ENCODE measurements at regions not wholly inside any gene's neighbourhood (a gene's known extent, or its start where the extent isn't known, plus 50 kb on each side); places are given as distances from the start of the nearest gene placed in this dataset.
"Not testable (repeated sequence)": the region's sequence is repeated elsewhere in the genome, so short reads cannot be mapped to it uniquely, and the experiment has no call there.

GRCh38 chr1:213324859-213325258 is 273.8 kb downstream of the RPS6KC1 start:
- DNase-seq: no peak

- no peak for DNase-seq
Observed at GRCh38 chr1:213325482-213325881, 274.4 kb downstream of the RPS6KC1 start.

- peak; percentile 30 for DNase-seq
Observed at GRCh38 chr1:213326281-213327016, 275.4 kb downstream of the RPS6KC1 start.

- peak; percentile 95 for DNase-seq
Observed at GRCh38 chr1:213327017-213327667, 276.1 kb downstream of the RPS6KC1 start.

DNA sequence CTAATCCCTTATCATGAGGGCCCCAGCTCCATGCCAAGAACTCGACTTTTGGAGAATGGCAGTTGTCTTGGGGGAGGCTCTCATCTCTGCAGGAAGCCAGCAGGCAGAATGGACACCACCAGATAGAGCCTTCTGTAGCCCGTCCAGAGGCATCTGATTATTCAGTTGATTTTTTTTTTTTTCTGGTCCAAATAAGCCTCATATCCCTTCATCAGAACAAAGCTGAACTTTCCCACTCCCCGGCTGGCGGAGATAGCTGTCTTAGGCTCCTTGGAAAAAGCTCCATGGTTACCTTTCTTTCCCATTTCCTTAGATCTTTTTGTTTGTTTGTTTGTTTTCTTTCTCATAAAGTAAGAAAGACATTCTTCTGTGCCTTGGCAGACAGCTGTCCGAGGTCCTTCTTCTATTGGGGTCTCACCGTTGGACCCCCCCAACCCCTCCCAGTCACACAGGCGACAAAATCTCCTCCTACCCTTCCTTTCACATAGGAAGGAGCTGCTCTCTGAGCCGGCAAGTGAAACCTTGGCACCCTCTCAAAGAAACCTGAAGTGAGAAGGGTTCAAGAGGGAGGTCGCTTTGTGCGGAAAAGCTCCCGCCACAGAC is 278.5 kb downstream of the RPS6KC1 start:
- no peak for DNase-seq

DNA sequence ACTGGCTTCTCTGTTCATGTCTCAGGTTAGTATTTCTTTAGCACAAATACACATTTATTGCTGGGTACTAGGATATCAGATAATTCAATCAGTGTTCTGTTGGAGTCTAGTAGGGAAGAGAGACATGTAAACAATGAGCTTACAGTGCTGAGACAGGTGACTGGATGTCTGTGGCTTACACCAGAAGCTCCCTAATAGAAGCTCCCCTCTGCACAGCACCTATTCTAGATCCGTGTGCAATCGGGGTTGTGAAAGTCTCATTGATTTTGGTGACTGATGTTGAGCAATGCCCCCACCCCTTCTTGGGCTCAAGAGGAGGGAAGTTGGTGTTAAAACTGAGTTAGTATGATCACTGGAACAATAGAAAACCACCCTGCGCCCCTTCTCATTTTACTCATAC is 279.2 kb downstream of the RPS6KC1 start:
- DNase-seq: no peak

GRCh38 chr1:213331631-213332175 is 280.7 kb downstream of the RPS6KC1 start:
- DNase-seq: no peak

DNA sequence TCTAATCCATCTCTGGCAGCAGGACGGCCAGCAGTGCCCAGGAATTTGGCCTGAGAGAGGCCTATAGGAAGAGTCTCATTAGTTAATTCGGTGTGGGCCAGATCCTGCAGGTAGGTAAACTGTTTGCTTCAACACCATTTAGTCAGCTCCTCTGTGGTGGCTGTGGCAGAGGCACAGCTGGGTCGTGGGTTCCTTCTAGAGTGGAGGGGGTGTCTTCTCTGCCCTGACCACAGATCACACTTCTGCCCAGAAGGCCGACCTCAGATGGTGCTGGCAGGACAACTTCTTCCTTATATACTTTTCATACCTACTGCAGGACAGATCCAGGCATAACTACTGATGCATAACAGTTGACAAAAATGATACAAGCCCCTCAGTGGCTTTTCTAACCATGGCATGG is 281.4 kb downstream of the RPS6KC1 start:
- no peak for DNase-seq

DNA sequence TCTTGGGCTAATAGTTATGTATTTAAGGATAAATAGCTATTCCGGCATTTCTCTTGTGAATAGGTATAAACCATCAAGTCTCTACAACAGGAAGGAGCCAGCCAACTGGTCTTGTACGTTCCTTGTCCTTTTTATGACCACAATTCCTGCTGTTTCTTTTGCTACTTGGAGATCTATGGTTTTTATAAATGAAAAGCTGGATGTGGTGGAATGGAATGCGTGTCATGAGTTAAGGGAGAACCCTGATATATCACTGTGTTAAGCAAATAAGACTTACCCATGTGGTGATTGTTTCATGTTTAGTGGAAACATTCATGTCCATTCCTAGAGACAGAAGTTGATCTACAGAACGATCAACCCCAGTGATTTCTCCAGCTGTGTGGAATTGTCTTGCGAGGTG is 282.1 kb downstream of the RPS6KC1 start:
- peak; percentile 15 for DNase-seq

DNA sequence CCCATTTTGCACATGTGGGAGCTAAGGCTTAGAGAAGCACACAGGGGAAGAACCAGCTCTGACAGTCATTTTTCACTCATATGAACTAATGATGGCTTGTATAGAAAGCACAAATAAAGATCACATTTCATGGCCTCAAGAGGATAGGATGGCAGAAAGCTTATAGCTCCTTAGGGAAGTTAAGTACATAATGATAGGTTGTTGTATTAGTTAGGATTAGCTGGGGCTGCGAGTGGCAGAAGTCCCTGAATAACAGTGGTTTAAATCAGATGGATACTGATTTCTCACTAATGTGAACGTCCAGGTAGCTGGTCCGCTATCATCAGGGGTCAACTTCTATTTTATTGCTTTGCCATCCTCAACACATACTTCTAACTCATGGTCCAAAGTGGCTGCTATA is 284.0 kb downstream of the RPS6KC1 start:
- no peak for DNase-seq

DNA sequence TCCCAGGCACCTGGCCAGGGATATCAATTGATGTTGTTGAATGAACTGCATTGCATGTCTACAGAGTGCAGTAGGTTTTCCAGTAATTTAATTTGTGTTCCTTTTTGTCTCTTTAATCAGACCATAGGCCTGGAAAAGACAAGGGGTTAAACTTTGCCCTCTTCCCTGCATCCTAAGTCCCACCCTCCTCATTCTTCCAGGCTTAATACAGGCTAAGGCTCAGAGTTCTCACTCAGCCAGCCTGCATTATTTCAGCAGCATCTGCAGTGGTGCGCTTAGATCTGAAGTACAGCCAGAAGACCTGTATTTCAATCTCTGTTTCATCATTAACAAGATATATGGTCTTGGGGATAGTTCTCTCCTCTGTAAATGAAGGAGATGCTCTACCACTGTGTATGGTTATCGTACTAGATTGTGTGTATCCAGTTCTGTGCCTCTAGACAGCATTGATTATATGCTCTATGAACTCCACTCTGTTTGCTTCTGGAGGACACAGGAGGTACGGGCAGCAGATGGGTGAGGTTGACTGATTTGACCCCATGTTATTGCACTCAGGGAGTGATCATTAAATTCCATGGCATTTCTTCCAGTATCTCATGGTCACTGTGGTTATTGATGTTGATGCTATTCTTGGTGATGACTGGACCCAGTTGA is 286.1 kb downstream of the RPS6KC1 start:
- DNase-seq: no peak

- no peak for DNase-seq
Observed at GRCh38 chr1:213340593-213340992, 289.6 kb downstream of the RPS6KC1 start.

DNA sequence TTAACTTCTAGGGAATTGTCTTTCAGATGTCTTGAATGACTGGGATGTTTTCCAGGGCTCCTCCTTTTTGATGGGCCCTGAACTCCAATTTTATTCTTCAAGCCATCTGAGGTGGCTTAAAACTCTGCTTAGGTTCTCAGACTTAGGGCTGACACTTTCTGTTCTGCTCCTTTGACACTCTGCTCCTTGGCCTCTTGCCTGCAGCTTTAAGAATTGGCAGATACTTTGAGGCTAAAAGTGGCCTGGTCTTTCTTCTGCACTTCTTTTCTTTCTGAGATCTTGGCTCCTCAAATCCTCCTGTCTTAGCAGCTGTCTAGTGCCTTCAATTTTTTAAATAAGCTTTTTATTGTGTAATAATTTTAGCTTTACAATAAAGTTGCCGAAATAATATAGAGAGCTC is 294.6 kb downstream of the RPS6KC1 start:
- DNase-seq: no peak

DNA sequence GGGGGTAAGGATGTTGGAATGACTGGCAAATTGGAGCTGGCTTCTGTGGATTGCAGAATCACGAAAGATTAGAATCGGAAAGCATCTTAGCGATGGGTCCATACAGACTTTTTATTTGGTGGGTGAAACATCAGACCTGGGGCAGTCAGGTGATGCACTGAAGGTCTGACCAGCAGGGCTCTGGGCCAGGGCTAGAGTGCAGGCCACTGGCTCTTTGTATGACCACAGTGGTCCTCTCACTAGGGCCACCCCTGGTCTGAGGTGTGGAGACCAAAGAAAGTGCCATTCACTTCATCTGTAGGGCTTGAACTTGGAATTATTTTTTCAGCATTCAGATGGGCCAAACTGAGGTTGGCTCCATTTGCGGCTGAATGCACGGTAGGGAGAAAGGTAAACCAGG is 306.4 kb downstream of the RPS6KC1 start:
- DNase-seq: no peak

- not testable (repeated sequence) for DNase-seq
Observed at GRCh38 chr1:213358368-213358767, 307.3 kb downstream of the RPS6KC1 start.

DNA sequence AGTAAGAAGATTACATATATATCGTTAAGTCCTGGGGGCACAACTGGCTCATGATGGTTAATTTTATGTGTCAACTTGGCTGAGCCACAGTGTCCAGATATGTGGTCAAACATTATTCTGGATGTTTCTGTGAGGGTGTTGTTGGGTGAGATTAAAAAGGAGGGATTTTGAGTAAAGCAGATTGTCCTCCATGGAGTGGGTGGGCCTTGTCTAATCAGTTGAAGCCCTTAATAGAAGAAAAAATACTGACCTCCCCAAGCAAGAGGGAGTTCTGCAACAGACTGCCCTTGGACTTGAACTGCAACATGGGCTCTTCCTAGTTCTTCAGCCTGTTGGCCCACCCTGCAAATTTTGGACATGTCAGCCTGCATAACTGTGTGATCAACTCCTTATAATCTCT is 311.6 kb downstream of the RPS6KC1 start:
- DNase-seq: no peak

DNA sequence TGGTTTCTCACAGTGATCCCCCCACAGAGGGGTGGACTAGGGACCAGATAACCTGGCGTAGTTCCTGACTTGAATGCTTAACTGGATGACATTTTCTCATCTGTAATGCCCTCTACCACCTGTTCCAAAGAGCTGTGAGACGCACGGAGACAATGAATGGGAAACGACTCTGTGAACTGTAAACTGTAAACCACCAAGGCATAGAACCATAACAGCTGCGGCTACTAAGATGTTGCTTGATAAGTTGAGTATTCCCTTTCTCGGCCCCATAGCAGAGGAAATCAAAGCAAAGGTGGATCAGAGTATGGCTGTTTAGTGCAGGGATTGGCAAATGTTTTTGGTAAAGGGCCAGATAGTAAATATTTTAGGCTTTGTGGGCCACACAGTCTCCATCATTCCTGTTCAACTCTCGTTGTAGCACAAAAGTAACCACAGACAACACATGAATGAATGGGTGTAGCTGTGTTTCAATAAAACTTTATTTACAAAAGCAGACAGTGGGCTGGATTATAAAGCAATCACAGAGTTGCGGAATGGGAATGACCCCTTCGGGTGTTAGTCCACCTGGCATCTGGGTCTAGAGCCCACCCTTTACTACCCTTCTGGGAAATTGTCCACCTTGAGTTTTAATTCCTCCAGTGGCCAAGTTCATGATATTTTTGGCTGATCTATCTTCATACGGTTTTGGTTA is 315.2 kb downstream of the RPS6KC1 start:
- no peak for DNase-seq

DNA sequence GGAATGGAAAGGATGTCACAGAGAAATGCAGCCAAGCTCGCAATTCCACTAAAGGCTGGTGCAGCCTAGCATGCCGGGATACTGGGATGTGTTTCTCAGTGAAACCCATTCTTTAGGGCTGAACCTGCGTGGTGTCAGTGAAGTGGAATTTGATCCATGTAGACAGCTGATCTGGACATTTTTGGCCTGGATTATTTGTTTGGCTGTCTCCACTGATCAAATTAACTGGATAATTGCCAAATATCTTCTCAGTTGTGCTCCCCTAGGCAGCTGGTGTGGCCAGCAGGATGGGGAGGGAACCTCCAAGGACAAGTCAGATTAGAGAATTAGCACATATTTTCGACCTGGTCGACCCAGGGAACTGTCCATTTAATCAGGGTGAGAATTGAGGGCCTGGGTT is 318.4 kb downstream of the RPS6KC1 start:
- no peak for DNase-seq

GRCh38 chr1:213370523-213370922 is 319.5 kb downstream of the RPS6KC1 start:
- DNase-seq: no peak

- DNase-seq: no peak
Observed at GRCh38 chr1:213371525-213371846, 320.4 kb downstream of the RPS6KC1 start.

DNA sequence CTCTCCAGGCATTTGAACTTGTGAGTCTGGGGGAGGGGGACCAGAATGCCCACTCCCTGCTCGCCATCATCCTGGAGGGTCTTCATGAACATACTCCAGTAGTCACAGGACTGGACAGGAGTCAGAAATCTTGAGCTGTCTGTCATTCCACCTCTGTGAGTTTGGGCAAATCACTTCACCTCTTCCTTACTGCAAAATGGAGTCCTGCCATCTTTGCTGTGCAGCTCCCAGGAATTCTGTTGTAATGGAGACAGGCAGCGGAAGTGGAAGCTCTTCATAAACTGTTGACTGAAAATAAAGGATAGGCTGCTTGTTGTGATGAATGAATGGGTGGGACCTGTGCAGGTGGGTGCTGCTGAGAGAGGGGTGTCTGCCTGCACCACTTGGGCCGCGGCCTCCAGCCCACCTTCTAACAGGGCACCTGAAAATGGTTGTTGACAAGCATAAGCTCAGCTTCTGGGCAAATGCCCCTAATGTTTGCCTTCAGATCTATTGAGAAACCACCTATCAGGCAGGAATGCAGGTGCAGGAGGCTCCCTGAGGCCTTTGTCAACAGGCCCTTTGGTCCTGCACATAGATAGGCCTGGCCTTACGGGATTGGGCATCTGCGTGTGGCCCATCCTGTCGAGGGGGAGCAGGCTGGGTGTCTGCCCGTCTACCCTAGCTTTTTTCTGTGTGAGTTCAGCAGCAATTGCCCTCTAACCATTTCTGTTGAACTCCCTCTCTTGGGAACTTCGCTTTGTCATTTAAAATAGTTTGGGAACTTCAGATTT is 321.0 kb downstream of the RPS6KC1 start:
- DNase-seq: no peak

GRCh38 chr1:213374369-213374768 is 323.3 kb downstream of the RPS6KC1 start:
- peak; percentile 51 for DNase-seq
